ENCODE measurements at regions not wholly inside any gene's neighbourhood (a gene's known extent, or its start where the extent isn't known, plus 50 kb on each side); places are given as distances from the start of the nearest gene placed in this dataset.

DNA sequence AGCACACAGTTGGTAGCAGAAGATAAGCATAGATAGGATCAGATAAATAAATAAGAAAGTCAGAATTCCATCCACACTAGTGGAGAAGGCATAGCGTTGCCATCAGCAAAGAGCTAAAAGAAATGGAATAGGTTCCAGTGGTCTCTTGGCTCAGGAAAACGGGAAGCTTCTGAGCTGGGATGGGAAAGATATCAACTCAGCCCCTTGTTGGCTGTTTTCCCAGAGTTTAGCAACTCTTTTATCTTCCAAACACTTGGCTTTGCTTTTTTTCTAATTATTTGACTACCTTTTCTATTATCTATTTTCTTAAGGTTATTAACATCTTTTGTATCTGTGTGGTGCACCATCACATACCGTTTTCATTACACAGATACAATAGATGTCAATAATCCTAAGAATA, 445.7 kb upstream of the TRPC7 start:
- TF ChIP-seq NRF1 (IDR thresholded peaks at IDR 0.05; ENCODE audit: low read depth, low read length) (no peak), MEF2A (IDR thresholded peaks at IDR 0.05; ENCODE audit: borderline replicate concordance, low read depth) (no peak), SMC3 (IDR thresholded peaks at IDR 0.05; ENCODE audit: low read depth, low read length) (no peak)
- TF ChIP-seq, protein P1, sequence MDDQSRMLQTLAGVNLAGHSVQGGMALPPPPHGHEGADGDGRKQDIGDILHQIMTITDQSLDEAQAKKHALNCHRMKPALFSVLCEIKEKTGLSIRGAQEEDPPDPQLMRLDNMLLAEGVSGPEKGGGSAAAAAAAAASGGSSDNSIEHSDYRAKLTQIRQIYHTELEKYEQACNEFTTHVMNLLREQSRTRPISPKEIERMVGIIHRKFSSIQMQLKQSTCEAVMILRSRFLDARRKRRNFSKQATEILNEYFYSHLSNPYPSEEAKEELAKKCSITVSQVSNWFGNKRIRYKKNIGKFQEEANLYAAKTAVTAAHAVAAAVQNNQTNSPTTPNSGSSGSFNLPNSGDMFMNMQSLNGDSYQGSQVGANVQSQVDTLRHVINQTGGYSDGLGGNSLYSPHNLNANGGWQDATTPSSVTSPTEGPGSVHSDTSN (IDR thresholded peaks at IDR 0.05) = no peak
- TF ChIP-seq, protein P2, sequence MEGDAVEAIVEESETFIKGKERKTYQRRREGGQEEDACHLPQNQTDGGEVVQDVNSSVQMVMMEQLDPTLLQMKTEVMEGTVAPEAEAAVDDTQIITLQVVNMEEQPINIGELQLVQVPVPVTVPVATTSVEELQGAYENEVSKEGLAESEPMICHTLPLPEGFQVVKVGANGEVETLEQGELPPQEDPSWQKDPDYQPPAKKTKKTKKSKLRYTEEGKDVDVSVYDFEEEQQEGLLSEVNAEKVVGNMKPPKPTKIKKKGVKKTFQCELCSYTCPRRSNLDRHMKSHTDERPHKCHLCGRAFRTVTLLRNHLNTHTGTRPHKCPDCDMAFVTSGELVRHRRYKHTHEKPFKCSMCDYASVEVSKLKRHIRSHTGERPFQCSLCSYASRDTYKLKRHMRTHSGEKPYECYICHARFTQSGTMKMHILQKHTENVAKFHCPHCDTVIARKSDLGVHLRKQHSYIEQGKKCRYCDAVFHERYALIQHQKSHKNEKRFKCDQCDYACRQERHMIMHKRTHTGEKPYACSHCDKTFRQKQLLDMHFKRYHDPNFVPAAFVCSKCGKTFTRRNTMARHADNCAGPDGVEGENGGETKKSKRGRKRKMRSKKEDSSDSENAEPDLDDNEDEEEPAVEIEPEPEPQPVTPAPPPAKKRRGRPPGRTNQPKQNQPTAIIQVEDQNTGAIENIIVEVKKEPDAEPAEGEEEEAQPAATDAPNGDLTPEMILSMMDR (IDR thresholded peaks at IDR 0.05) = no peak
- TF ChIP-seq, protein P3, sequence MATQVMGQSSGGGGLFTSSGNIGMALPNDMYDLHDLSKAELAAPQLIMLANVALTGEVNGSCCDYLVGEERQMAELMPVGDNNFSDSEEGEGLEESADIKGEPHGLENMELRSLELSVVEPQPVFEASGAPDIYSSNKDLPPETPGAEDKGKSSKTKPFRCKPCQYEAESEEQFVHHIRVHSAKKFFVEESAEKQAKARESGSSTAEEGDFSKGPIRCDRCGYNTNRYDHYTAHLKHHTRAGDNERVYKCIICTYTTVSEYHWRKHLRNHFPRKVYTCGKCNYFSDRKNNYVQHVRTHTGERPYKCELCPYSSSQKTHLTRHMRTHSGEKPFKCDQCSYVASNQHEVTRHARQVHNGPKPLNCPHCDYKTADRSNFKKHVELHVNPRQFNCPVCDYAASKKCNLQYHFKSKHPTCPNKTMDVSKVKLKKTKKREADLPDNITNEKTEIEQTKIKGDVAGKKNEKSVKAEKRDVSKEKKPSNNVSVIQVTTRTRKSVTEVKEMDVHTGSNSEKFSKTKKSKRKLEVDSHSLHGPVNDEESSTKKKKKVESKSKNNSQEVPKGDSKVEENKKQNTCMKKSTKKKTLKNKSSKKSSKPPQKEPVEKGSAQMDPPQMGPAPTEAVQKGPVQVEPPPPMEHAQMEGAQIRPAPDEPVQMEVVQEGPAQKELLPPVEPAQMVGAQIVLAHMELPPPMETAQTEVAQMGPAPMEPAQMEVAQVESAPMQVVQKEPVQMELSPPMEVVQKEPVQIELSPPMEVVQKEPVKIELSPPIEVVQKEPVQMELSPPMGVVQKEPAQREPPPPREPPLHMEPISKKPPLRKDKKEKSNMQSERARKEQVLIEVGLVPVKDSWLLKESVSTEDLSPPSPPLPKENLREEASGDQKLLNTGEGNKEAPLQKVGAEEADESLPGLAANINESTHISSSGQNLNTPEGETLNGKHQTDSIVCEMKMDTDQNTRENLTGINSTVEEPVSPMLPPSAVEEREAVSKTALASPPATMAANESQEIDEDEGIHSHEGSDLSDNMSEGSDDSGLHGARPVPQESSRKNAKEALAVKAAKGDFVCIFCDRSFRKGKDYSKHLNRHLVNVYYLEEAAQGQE (IDR thresholded peaks at IDR 0.05; ENCODE audit: low read depth, low read length) = no peak

Measured in SK-N-SH (cell line).